Suprapubic skin (tissue), 4 donors: ENCODE measurements at regions not wholly inside any gene's neighbourhood (a gene's known extent, or its start where the extent isn't known, plus 50 kb on each side); places are given as distances from the start of the nearest gene placed in this dataset.

ENCODE experiments used
- CTCF ChIP-seq, 2 donors: fragments of 200-600 bp in 1 of 2; fragments of 450-650 bp in 1 of 2; sonication (generic) in 1 of 2; IDR thresholded peaks; one replicate each; pipeline ENCODE4 v1.5.1; 2016 to 2019; ENCODE audit warnings: antibody characterized with exemption in 2 of 2, mild to moderate bottlenecking in 1 of 2, moderate library complexity in 1 of 2
- POLR2A ChIP-seq, 2 donors: fragments of 450-650 bp; IDR thresholded peaks; one replicate each; pipeline ENCODE4 v1.6.1; 2017; ENCODE audit warnings: antibody characterized with exemption in 2 of 2, mild to moderate bottlenecking in 2 of 2, moderate library complexity in 2 of 2
- POLR2AphosphoS5 ChIP-seq, 3 donors: sonication (generic); formaldehyde crosslinking; IDR thresholded peaks; one replicate each; pipeline ENCODE4 v1.6.1; 2017; ENCODE audit warnings: antibody characterized with exemption in 3 of 3

GRCh38 chr4:45472490-45472889 is 651.4 kb downstream of the GABRG1 start:
- TF ChIP-seq POLR2AphosphoS5 (IDR thresholded peaks at IDR 0.05) (no peak), CTCF (IDR thresholded peaks at IDR 0.05) (no peak), POLR2A (IDR thresholded peaks at IDR 0.05) (no peak)
